Bronchial epithelial cell (primary cell): ENCODE measurements at regions not wholly inside any gene's neighbourhood (a gene's known extent, or its start where the extent isn't known, plus 50 kb on each side); places are given as distances from the start of the nearest gene placed in this dataset.

Source experiments
- DNase-seq: peaks from one replicate; pipeline ENCODE4 v3.0.0-alpha.2; 2010; ENCODE audit warnings: low read depth
- FAIRE-seq: peaks from 2 replicates; lab custom pipeline; 2011; peaks lifted over from hg19 to GRCh38; lab: Jason Lieb, UNC
- H3K27me3 ChIP-seq: 2 replicates; pipeline ENCODE4 v1.5.1; 2011; ENCODE audit warnings: low read length; ENCODE audit not compliant: control insufficient read depth, insufficient read depth
- H3K36me3 ChIP-seq: 2 replicates; pipeline ENCODE4 v1.5.1; 2011; ENCODE audit warnings: low read length; ENCODE audit not compliant: control insufficient read depth, insufficient read depth
- H3K4me3 ChIP-seq: 2 replicates; pipeline ENCODE4 v1.5.1; 2011; ENCODE audit warnings: mild to moderate bottlenecking, low read depth, low read length, control low read depth
- CTCF ChIP-seq: IDR thresholded peaks from 2 replicates; pipeline ENCODE4 v1.5.1; 2011; ENCODE audit warnings: mild to moderate bottlenecking, moderate library complexity, low read length, control low read depth, inconsistent platforms; ENCODE audit not compliant: insufficient read depth, severe bottlenecking

- FAIRE-seq, result no peak
- no peak overlapping the region for H3K4me3 ChIP-seq
- TF ChIP-seq CTCF, result no peak
- H3K27me3 ChIP-seq, result no peaks in the 10 kb centered on the region
- DNase-seq, result peak; percentile 73
- H3K36me3 ChIP-seq, result no peaks in the 10 kb centered on the region
Observed at GRCh38 chr15:79680720-79681119, 216.1 kb downstream of the MTHFS start.

DNA sequence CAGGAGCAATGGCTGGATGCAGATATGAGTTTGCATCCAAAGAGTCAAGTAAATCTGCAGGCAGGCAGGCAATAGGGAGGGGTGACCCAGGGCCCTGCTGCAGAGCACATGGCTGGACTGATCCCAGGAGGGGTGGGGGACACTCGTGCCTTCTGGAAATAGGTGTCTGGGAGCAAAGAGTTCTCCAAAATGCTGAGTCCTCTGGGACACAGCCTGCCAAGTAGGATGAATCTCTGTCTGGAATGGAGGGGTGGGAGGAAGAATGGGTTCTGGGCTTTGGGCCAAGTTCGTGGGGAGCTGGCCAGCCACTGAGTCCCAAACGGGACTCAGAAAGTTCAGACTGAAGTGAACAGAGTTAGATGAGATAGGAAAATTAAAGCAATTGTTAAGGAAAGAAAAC lies 214.5 kb downstream of the MTHFS start:
- FAIRE-seq (no peak), DNase-seq (peak; percentile 29)
- H3K4me3 ChIP-seq, result no peak overlapping the region
- no peaks in the 10 kb centered on the region for H3K27me3 ChIP-seq
- H3K36me3 ChIP-seq, result no peaks in the 10 kb centered on the region
- TF ChIP-seq CTCF, result no peak

- Histone ChIP-seq H3K4me3 (no peak overlapping the region), H3K27me3 (no peaks in the 10 kb centered on the region), H3K36me3 (no peaks in the 10 kb centered on the region)
- FAIRE-seq (no peak), DNase-seq (peak; percentile 63)
- no peak for TF ChIP-seq CTCF
Observed at GRCh38 chr15:79682851-79683288, 213.9 kb downstream of the MTHFS start.

DNA sequence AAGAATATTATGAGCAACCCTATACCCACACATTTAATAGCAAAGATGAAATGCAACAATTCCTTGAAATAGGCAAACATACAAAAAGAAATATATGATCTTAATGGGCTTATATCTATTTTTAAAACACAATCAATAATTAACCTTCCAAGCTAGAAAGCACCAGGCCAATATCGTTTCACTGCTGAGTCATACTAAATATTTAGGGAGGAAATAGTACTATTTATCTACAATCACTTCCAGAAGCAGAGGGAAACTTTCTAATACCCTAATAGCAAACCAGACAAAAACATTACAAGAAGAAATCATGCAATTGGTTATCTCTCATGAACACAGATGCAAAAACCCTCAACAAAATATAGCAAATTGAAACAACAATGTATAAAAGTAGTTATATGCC lies 207.8 kb downstream of the MTHFS start:
- Histone ChIP-seq H3K4me3 (no peak overlapping the region), H3K27me3 (no peaks in the 10 kb centered on the region), H3K36me3 (no peaks in the 10 kb centered on the region)
- no peak for TF ChIP-seq CTCF
- no peak for FAIRE-seq
- DNase-seq, result no peak

- FAIRE-seq (no peak), DNase-seq (no peak)
Observed at GRCh38 chr15:79700951-79701480, 195.8 kb downstream of the MTHFS start.

More at GRCh38 chr15:79700951-79701480, 195.8 kb downstream of the MTHFS start:
- Histone ChIP-seq H3K36me3 (no peaks in the 10 kb centered on the region), H3K27me3 (no peaks in the 10 kb centered on the region), H3K4me3 (no peak overlapping the region)
- TF ChIP-seq CTCF, result no peak
